HL-60/S4 treated with retinoic acid at 250 ng/mL for 4 days and 3 days (cell line): ENCODE measurements at regions not wholly inside any gene's neighbourhood (a gene's known extent, or its start where the extent isn't known, plus 50 kb on each side); places are given as distances from the start of the nearest gene placed in this dataset.

ENCODE experiments used
- in situ Hi-C: fragments of 300-500 bp; cut with MboI; formaldehyde crosslinking; loops from 2 replicates; pipeline ENCODE4 v1.7.0; 2022; ENCODE audit warnings: low sequenced_read_pairs

- in situ Hi-C loops = no loop called here
Measured at GRCh38 chr6:113170454-113170853, 686.7 kb upstream of the MARCKS start.

GRCh38 chr6:113171882-113172281 is 685.3 kb upstream of the MARCKS start:
- in situ Hi-C loops = no loop called here

GRCh38 chr6:113172531-113172966 is 684.6 kb upstream of the MARCKS start:
- in situ Hi-C loops = no loop called here

GRCh38 chr6:113178349-113178748 is 678.8 kb upstream of the MARCKS start:
- in situ Hi-C loops = no loop called here

DNA sequence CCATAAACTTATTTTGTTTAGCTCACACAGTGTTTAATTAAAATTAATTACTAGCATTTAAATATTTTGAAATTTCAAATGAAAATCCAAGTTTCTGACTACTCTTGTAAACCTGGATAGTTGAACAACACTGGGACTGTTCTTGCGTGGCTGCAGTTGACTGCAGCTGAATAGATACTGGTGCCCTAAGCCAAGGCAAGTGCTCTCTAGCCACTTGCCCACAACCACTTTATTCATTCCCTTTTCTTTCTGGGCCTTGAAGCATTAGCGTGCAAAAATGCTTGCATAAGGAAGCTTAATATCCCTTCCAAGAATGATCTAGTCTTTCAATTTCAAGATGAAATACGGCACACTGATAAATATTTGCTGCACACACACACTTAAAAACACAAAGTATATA is 676.0 kb upstream of the MARCKS start:
- in situ Hi-C loops = no loop called here

DNA sequence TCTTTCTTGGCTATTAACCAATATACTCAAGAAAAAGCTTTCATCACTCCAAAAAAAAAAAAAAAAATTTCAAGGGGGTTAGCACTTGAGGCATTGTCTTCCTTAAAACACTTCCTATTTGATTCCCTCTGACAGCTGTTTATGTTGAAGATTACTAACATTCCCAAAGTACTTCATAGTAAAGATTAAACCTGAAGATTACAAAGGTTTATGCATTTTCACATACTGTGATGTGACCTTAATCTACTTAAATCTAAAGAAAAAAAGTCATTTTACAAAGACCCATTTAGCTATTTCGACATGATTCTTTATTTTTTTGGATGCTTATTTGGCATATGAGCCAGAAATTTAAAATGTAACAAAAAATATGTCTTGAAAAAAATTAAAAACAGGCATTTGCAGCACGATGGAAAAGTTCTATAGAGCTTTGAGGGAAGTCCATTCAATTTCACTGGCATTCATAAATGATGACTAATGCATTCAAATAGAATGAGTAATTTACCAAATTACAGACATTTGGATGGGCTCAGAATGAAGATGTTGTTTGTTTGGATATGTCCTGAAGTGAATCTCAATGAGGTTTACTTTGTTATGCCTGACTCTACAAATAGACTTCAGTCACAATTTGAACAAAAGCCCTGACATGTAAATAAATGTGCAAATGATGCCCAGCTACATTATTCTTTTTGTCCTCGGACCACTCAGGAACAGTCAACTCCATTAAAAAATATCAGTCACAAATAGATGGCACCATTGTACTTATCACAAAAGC is 674.6 kb upstream of the MARCKS start:
- in situ Hi-C loops = no loop called here

- in situ Hi-C loops = no loop called here
Measured at GRCh38 chr6:113184291-113184690, 672.9 kb upstream of the MARCKS start.

GRCh38 chr6:113184736-113185135 is 672.4 kb upstream of the MARCKS start:
- in situ Hi-C loops = no loop called here

DNA sequence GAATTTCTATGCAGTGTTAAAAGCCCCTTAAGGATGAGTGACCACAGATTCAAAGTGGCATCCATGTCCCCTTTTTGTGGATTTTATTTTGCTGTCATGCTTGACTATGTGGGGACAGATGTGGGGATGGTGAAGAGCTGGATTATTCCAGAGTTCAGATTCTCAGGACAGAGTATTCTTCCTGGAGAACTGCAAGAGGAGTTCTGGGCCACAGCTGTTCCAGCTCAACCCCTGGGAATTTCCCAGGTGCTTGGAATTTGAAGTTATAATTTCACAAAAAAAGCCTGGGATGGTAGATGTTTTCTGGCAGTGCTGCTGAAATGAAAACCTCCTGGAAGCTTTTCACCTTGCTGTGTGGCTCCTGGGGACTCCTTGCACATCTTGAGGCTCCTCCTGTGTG is 671.8 kb upstream of the MARCKS start:
- in situ Hi-C loops = no loop called here

DNA sequence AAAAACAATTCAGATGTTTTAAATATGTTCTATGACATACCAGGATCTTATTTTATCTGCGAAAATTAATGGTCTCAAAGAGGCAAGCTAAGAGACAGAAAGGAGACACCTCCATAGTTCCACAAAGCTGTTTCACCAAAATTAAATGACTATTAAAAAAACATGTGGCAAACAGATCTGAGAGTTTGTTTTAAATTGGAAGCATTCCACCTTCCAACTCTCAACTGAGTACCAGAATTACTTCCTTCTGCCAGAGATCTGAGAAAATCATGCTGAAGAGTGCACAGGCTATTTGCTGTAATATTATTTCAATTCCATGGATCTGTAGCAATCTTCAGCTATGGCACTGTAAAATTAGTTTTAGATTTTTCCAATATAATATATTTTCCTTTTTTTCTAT is 669.5 kb upstream of the MARCKS start:
- in situ Hi-C loops = no loop called here

- in situ Hi-C loops = no loop called here
Measured at GRCh38 chr6:113188962-113189361, 668.2 kb upstream of the MARCKS start.

DNA sequence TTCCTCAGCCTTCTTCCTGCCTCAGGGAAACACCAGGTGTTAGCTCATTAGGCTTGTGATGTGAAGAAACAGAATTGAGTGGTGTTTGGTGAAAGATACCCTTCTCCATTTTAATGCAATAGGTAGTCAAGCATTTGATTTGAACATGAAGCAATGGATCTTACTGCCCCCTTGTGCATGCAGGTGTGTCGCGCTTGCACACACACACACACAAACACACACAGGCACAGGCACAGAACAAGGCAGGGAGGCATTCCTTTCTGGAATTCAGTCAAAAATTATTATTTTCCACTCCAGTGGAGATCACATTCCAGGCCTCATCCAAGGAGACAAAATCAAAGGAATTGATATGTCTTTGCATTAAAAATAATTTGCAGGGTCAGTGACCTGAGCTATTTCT is 667.0 kb upstream of the MARCKS start:
- in situ Hi-C loops = no loop called here

DNA sequence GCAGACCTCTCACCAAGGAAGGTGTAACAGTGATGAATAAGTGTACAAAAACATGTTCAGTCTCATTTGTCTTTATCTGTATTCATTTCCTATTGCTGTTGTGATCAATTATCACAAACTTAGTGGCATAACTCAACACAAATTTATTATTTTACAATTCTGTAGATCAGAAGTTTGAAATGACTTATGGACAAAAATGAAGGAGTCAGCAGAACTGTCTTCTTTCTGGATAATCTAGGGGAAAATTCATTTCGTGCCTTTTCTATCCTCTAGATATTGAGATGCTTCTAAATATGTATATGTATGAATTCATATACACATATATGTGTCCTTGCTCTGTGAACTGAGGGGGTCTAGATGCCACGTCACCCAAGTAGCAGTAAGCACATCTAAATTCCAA is 663.1 kb upstream of the MARCKS start:
- in situ Hi-C loops = no loop called here

- in situ Hi-C loops = no loop called here
Measured at GRCh38 chr6:113202852-113203714, 654.1 kb upstream of the MARCKS start.

DNA sequence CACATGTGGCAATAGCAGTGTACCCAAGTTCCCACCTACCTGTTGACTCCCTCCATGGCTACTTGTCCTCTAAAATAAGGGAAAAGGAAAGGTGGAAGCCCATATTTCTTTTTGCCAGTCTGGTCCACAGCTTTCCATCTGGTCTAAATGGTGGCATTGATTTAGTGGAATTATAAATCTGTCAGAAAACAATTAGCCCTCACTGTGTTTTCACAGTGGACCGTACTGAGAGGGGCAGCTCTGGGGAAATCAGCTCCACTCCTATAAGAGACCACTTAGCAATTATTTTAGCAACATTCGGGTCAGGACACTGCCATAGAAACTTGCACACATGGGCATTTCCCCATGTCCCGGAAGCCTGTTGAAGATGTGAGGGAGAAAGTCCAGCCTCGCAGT is 653.4 kb upstream of the MARCKS start:
- in situ Hi-C loops = no loop called here

- in situ Hi-C loops = no loop called here
Measured at GRCh38 chr6:113205553-113205952, 651.6 kb upstream of the MARCKS start.

- in situ Hi-C loops = no loop called here
Measured at GRCh38 chr6:113208726-113209125, 648.4 kb upstream of the MARCKS start.

DNA sequence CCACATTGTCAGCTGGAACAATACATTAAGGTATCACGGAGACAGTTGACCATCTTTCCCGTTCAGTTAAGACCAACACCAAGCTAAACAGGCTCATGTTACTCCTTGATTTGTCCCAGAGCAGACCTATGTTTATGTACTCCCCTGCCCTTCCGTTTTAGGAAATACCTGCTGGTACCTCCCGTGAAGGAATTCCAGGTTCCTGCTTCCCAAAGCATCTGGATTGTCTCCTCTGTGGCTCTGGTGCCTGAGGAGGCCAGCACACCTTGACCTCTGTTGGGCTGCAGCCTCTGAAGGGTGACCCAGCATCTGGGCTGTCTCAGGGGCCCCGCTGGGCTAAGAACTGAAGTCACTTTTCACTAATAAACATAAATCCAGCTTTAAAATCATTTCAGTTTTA is 647.8 kb upstream of the MARCKS start:
- in situ Hi-C loops = no loop called here

DNA sequence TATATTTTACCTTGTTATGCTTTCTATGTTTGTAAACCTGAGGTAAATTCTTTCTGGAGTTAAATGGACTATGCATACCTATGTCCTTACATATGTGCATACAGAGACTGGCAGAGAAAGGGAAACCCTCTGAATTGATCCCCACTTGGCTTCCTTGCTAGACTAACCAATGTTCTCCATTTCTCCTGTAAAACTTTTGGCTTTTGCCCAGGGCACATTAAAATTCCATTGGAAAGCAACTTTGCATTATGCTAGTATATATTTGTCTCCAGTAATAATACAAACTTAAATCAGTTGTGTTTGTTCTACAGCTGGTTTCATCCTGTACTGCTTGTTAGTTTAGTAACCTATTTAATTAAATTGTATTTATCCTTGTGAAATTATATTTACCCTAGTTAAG is 646.0 kb upstream of the MARCKS start:
- in situ Hi-C loops = no loop called here

GRCh38 chr6:113219783-113220182 is 637.4 kb upstream of the MARCKS start:
- in situ Hi-C loops = no loop called here

DNA sequence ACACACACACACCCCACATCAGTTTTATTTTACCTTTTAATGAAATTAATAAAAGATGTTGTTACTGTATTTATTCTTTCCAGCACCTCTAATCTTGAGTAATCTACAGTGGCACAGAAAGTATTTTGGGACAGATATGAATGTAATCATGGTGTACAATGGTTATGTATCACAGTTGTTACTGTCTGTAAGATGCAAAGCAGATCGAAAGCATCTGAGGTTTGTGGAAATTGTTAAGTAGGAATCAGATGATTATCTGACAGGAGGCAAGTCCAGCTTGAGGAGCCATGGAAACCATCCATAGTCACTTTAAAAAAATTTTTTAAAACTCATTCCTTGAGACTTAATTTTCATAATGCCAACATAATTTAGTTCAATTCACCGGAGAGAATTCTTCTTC is 636.3 kb upstream of the MARCKS start:
- in situ Hi-C loops = no loop called here

- in situ Hi-C loops = no loop called here
Measured at GRCh38 chr6:113221850-113222249, 635.3 kb upstream of the MARCKS start.
